MG63 (cell line): ENCODE measurements at regions not wholly inside any gene's neighbourhood (a gene's known extent, or its start where the extent isn't known, plus 50 kb on each side); places are given as distances from the start of the nearest gene placed in this dataset.

ENCODE experiments used
- DNase-seq: peaks from one replicate; pipeline ENCODE4 v3.0.0-alpha.2; 2020
- H3K27me3 ChIP-seq: fragments of 250-450 bp; sonication (Bioruptor Pico); 2 replicates; pipeline ENCODE4 v1.5.1; 2020; ENCODE audit warnings: mild to moderate bottlenecking, moderate library complexity
- H3K36me3 ChIP-seq: fragments of 250-450 bp; sonication (Bioruptor Pico); 2 replicates; pipeline ENCODE4 v1.5.1; 2020; ENCODE audit warnings: mild to moderate bottlenecking, moderate library complexity
- H3K4me3 ChIP-seq: fragments of 250-450 bp; sonication (Bioruptor Pico); 2 replicates; pipeline ENCODE4 v1.5.1; 2020; ENCODE audit warnings: mild to moderate bottlenecking, moderate library complexity
- H3K9me3 ChIP-seq: fragments of 250-450 bp; sonication (Bioruptor Pico); 2 replicates; pipeline ENCODE4 v1.5.1; 2020; ENCODE audit warnings: mild to moderate bottlenecking, moderate library complexity

DNA sequence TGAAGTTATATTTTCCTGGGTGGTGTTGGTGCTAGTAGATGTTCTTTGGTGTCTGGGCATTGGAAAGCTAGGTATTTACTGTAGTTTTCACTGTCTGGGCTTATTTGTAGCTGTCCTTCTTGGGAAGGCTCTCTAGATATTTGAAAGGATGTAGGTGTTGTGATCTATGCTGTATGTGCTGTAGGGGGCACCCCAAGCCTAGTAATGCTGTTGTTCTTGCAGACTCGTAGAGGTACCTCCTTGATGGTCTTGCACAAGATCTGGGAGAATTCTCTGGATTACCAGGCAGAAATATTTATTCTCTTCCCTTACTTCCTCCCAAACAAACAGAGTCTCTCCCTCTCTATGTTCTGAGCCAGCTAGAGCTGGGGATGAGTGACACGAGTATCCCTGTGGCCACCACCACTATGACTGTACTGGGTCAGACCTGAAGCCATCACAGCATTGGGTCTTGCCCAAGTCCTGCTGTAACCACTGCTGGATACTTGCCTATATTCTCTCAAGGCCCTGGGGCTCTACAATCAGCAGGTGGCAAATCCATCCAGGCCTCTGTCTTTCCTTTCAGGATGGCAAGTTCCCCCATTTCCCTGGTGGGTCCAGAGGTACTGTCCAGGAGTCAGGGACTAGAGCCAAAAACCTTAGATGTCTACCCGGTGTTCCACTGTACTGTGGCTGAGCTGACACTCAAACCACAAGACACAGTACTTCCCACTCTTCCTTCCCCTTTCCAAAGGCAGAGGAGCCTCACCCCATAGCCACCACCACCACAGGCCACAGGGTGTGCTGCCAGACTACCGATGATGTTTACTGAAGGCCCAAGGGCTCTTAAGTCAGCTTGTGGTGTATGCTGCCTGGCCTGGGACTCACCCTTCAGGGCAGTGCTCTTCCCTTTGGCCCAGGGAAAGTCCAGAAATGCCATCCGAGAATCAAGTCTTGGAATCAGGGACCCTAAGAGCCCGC, 195.2 kb upstream of the DPPA4 start:
- DNase-seq: peak; percentile 51

DNA sequence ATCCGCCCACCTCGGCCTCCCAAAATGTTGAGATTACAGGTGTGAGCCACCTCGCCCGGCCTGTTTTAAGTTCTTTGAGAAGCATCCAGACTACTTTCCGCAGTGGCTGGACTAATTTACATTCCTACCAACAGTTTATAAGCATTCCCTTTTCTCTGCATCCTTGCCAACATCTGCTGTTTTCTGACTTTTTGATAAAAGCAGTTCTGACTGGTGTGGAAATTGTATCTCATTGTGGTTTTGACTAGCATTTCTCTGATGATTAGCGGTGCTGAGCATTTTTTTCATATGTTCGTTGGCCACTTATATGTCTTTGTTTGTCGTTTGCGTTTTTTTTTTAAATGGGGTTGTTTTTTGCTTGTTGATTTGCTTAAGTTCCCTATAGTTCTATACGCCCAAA, 208.4 kb upstream of the DPPA4 start:
- H3K9me3 ChIP-seq: no peaks in the 10 kb centered on the region
- no peak for DNase-seq
- no peaks in the 10 kb centered on the region for H3K36me3 ChIP-seq
- no peak overlapping the region for H3K4me3 ChIP-seq
- no peaks in the 10 kb centered on the region for H3K27me3 ChIP-seq

More for the DNA sequence above, 195.2 kb upstream of the DPPA4 start:
- Histone ChIP-seq H3K36me3 (no peaks in the 10 kb centered on the region), H3K4me3 (no peak overlapping the region), H3K27me3 (no peaks in the 10 kb centered on the region), H3K9me3 (no peaks in the 10 kb centered on the region)

DNA sequence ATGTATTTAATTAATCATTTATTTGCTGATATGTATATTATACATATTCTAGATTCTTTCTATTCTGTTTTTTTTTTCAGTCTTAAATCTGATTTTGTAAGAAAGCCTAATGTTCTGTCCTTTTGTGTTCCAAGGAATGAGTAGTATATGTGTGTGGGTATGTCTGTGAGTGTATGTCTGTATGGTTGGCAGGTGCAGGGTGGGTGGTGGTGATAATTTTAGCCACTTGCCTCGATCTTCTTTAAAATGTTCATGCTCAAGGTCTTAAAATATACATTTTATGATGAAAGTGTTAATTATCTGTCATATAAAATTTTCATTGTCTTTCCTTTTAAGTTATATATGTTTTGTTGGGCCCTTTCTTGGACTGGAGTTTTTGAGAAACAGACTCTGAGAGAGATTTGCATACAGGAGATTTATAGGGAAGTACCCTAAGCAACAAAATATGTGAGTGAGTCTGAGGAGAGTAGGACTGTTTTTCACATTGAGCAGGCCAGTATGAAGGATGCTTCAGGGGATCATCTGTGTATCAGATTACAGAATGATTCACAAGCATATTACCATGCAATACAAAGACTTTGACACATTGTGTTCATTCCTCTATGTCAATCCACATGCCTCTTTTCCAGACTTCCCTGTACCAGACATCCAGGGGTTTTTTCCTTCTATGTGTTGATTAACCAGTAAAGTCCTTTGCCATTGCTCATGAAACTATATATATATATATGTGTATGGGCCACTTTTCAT, 211.0 kb upstream of the DPPA4 start:
- no peak for DNase-seq
- no peaks in the 10 kb centered on the region for H3K9me3 ChIP-seq
- no peaks in the 10 kb centered on the region for H3K27me3 ChIP-seq
- no peak overlapping the region for H3K4me3 ChIP-seq
- no peaks in the 10 kb centered on the region for H3K36me3 ChIP-seq

DNA sequence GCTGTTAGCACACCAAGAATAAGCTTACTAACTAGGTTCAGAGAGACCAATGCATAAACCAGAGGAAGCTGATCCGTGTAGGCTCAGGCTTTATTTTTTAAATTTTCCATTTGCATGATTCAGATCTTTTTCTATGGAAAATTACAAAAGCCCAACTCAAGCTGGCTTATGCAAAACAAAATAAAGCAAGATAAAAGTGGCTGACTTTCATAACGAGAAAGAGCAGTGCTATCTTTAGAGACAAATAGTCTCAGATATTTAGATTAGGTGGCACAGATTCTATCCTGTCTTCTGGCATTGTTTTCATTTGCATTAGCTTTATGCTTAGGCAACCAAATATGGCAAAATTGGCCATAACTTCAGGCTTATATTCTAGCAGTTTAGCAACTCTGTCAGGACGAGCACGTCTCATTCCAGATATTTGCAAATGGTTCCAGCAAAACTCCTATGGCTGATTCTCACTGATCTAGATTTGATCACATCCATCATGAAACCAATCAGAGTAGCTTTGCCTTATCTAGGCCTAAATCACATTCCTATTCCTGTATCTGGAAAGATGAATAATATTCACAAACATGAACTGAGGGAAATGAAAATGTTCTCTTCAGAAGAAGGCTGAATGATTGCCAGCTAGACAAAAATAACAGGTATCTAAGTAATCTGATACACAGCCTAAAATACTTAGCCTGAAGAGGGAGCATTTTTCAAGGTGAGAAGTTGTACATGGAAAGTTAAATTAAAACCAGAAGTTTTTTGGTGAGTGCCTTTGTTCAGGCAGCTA, 216.4 kb upstream of the DPPA4 start:
- no peaks in the 10 kb centered on the region for H3K36me3 ChIP-seq
- H3K9me3 ChIP-seq: peaks cover 2% of the 10 kb centered on the region
- no peak overlapping the region for H3K4me3 ChIP-seq
- H3K27me3 ChIP-seq: no peaks in the 10 kb centered on the region
- DNase-seq: no peak

DNA sequence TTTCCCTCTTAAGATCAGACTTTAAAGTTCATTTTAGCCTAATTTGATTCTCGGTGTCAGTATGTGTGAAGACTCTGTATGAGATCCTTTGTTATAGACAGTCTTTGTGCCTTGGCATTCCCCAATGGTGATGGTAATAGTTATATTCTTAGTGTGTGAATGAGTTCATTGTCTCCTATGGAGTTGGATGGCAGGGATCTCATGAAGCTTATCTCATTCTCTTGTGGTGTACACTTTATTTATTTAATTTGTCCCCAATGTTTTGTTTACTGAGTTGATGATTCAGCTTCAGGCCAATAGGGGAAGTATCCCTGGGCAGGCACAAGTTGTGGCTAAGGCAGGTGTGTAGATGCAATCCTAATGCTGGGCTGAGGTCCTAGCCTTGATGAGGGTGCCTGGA, 222.0 kb upstream of the DPPA4 start:
- H3K9me3 ChIP-seq: peaks cover 2% of the 10 kb centered on the region
- no peak for DNase-seq
- no peak overlapping the region for H3K4me3 ChIP-seq
- H3K36me3 ChIP-seq: no peaks in the 10 kb centered on the region
- no peaks in the 10 kb centered on the region for H3K27me3 ChIP-seq

DNA sequence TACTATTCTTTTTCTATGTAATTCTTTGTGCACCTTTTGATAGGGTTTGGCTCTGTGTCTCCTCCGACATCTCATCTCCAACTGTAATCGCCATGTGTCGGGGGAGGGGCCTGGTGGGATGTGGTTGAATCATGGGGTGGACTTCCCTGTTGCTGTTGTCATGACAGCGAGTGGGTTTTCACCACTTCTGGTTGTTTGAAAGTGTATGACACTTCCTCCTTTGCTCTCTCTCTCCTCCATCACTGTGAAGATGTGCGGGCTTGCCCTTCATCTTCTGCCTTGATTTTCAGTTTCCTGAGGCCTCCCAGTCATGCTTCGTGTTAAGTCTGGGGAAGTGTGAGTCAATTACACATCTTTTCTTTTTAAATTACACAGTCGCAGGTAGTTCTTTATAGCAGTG, 225.8 kb upstream of the DPPA4 start:
- H3K27me3 ChIP-seq: no peaks in the 10 kb centered on the region
- H3K36me3 ChIP-seq: no peaks in the 10 kb centered on the region
- H3K4me3 ChIP-seq: no peak overlapping the region
- H3K9me3 ChIP-seq: no peaks in the 10 kb centered on the region
- no peak for DNase-seq

DNA sequence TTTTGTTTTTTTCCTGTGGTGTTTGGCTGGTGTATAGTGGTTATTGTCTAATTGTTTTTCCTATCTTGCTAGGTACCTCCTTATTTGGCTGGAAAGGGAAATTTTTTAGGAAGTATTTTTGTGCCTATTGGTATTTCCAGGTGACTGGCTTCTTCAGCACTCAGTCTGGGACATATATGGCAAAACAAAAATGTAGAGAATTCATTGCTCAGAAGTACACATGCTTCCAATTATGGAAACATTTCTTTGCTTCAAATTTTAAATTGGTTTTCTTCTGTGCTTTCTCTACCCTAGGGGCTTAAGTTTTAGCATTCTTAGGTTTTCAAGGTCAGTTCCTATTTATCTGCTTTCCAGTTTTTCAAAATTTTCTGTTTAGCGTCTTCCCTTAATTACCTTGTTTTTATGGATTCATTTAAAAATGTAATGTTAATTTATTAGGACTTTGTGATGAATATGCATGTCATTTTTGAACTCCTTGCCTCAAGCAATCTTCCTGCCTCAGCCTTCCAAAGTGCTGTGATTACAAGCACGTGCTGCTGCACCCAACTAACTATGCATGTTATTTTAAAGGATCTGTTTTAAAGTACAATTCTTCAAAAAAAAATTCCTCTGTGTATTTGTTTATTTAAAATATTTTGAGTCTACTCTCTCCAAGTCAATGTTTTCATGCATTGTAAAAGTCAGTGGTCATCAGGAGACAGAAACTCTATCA, 231.9 kb upstream of the DPPA4 start:
- Histone ChIP-seq H3K36me3 (no peaks in the 10 kb centered on the region), H3K27me3 (no peaks in the 10 kb centered on the region), H3K4me3 (no peak overlapping the region), H3K9me3 (no peaks in the 10 kb centered on the region)
- no peak for DNase-seq

DNA sequence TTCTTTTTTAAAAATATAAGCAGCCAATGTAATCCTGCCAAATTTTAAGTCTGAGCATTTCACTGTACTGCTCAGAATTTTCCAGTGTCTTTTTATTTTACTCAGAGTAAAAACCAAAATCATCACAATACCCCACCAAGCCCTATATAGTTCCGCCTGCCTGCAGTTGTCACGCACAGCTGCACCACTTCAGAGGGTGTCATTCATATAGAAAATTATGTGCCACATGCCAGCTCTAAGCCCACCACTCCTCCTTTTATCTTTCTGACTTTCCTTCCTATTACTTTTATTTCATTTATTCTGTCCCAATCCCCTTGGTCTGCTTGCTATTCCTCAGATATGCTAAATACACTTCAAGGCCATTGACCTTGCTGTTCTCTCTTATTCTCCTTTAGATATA, 233.1 kb upstream of the DPPA4 start:
- Histone ChIP-seq H3K36me3 (no peaks in the 10 kb centered on the region), H3K4me3 (no peak overlapping the region), H3K9me3 (no peaks in the 10 kb centered on the region), H3K27me3 (no peaks in the 10 kb centered on the region)
- no peak for DNase-seq

DNA sequence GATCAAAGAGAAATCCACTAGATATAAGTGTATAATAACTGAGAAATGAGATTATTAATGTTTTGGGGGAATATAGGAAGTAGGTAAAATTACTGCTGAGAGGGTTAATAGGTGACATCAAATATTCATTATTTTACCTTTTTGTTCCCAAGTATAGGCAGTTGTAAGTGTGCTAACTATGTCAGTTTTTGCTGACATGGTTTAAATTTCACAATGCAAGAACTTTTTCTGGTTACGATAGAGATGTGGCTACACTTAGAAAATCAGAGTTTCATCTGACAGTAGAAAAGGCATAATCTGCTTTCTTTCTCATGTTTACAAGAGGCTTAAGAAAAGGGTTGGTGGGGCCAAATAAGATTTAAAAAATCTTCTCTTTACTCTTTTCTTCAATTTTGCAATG, 235.0 kb upstream of the DPPA4 start:
- no peaks in the 10 kb centered on the region for H3K27me3 ChIP-seq
- no peak for DNase-seq
- H3K9me3 ChIP-seq: no peaks in the 10 kb centered on the region
- no peaks in the 10 kb centered on the region for H3K36me3 ChIP-seq
- no peak overlapping the region for H3K4me3 ChIP-seq

DNA sequence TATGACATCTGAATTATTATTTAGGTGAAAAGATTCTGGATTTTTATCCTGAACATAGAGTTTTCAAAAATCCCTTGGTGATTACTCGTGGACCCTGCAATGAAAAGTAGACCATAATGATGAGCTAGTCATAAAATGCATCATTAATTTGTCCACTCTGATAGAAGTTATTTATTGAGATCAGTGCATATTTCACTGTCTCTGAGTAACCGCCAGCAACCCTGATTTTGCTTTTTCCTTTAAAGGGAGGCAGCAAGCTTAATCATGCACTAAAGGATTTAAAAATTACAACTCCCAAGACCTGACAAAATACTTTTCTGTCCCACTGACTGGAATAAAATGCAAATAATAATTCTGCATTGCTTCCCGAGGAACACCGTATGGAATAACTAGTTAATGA, 259.6 kb upstream of the DPPA4 start:
- H3K4me3 ChIP-seq: no peak overlapping the region
- no peaks in the 10 kb centered on the region; the same call in 1 of the 2 replicates for H3K9me3 ChIP-seq
- no peaks in the 10 kb centered on the region for H3K36me3 ChIP-seq
- no peaks in the 10 kb centered on the region for H3K27me3 ChIP-seq
- DNase-seq: no peak

DNA sequence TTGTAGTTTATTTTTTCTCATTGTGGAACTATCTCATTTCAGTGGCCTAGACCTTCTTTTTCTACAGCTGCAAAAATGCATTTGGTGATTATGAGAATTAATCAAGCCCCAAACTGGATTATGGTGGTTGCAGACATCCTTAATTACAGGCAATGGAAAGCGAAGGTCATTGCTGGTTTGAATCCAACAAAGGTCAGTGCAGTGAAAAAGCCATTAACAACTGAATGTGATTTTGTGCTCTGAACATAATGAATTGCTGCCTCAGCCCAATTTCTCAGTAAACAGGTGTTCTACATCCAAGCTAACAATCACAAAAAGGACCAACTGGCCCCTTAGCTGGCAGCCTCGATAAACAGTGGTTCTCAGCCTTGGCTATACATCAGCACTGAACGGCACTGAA, 260.1 kb upstream of the DPPA4 start:
- no peak overlapping the region for H3K4me3 ChIP-seq
- DNase-seq: no peak
- no peaks in the 10 kb centered on the region for H3K27me3 ChIP-seq
- no peaks in the 10 kb centered on the region for H3K36me3 ChIP-seq
- no peaks in the 10 kb centered on the region; the same call in 1 of the 2 replicates for H3K9me3 ChIP-seq

DNA sequence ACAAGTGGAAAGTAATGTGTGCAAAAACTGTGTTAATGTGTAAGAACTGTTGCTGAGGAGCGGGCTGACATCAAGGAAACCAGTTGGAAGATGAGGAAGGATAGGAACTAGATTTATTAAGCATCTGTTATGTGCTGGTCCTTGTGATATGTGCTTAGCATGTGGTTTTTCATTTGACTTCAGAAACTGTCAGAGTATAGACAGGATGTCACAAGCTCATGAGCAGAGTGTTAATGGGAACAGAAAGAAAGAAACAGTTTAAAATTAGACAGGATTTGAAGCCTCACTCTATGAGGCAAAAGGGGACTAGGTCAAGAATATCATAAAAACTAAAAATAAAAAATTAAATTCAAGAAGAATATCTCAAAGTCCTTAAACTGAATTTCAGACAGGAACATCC, 270.6 kb upstream of the DPPA4 start:
- DNase-seq: no peak
- Histone ChIP-seq H3K27me3 (peaks cover 11% of the 10 kb centered on the region), H3K9me3 (no peaks in the 10 kb centered on the region), H3K4me3 (no peak overlapping the region), H3K36me3 (no peaks in the 10 kb centered on the region)

DNA sequence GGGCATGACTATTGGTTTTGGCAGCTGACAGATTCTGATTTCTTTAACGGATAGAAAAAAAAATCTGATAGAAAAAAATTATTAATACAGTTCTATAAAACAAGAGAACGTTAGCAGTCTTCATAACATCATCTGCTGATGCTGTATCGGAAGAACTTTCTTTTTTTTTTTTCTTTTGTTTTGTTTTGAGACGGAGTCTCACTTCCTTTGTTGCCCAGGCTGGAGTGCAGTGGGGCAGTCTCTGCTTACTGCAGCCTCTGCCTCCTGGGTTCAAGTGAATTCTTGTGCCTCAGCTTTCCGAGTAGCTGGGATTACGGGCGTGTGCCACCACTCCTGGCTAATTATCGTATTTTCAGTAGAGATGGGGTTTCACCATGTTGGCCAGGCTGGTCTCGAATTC, 271.2 kb upstream of the DPPA4 start:
- no peaks in the 10 kb centered on the region for H3K9me3 ChIP-seq
- H3K36me3 ChIP-seq: no peaks in the 10 kb centered on the region
- no peak for DNase-seq
- H3K4me3 ChIP-seq: no peak overlapping the region
- peaks cover 11% of the 10 kb centered on the region for H3K27me3 ChIP-seq

DNA sequence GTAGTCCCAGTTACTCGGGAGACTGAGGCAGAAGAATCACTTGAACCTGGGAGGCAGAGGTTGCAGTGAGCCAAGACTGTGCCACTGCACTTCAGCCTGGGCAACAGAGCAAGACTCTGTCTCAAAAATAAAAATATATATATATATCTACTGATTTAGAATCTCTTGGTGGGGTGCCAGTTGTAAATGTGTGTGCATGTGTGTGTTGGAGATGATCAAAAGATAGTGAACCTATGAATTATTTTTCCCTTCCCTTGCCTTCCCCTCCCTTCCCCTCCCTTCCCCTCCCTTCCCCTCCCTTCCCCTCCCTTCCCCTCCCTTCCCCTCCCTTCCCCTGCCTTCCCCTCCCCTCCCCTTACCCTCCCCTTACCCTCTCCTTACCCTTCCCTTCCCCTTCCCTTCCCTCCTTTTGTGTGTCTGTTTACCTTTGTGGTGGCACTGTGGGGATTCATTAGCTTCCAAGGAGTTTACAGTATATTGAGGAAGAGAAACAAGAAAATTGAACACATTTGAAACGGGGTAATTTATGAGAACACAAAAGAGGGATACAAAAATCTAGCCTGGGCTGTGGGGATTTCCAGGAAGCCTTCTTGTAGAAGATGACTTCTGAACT, 281.5 kb upstream of the DPPA4 start:
- H3K27me3 ChIP-seq: no peaks in the 10 kb centered on the region
- DNase-seq: no peak
- H3K9me3 ChIP-seq: no peaks in the 10 kb centered on the region
- H3K36me3 ChIP-seq: no peaks in the 10 kb centered on the region
- no peak overlapping the region for H3K4me3 ChIP-seq

DNA sequence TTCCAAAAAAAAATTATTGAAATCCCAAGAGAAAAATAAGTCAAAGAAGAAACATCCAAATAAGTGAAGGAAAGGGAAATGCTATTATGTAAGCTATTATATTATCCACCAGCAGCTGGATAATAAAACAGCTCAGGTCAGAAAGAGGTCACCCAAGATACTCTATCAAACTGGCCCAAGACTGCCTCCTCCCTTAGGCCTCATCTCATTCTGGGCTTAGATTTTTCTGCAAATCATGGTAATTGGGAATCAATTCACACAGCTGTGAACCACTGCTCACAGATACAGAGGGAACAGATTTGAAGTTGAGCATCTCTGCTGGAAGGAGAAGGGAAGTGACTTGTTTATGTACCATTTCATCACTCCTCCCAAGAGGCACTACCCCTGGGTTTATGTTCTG, 294.6 kb upstream of the DPPA4 start:
- no peak overlapping the region for H3K4me3 ChIP-seq
- no peak for DNase-seq

DNA sequence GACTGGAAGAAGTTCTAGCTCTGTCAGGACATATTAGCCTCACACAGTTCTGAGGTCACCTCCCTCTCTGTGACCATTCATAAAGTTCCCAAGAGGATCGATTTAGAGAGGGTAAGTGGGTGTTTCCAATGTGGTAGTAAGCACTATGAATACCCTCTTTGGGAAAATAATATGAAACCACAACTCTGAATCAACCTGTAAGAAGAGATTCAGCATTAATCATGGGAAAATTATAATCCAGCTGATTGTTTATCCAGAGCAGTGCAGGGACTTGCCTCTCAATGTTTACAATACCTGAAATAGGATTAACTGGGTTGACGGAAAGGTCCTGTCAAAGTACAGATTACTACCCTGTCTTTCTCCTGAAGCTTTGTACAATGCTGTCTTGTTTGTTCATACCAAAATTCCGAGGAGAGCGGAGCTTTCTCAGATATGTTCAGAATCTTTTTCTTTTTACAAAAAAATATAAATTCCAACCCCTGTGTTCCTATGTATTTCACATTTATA, 302.9 kb upstream of the DPPA4 start:
- Histone ChIP-seq H3K27me3 (no peaks in the 10 kb centered on the region), H3K9me3 (no peaks in the 10 kb centered on the region), H3K4me3 (no peak overlapping the region), H3K36me3 (no peaks in the 10 kb centered on the region)
- DNase-seq: no peak

More for the DNA sequence above, 294.6 kb upstream of the DPPA4 start:
- no peaks in the 10 kb centered on the region for H3K9me3 ChIP-seq
- H3K36me3 ChIP-seq: no peaks in the 10 kb centered on the region
- no peaks in the 10 kb centered on the region for H3K27me3 ChIP-seq
